Endothelial cell of umbilical vein (primary cell): ENCODE measurements at regions not wholly inside any gene's neighbourhood (a gene's known extent, or its start where the extent isn't known, plus 50 kb on each side); places are given as distances from the start of the nearest gene placed in this dataset.

ENCODE experiments used
- BruUV-seq: library from RNA; stranded (reverse); fragments of 400-500 nt; replicated peaks from 2 replicates; lab custom pipeline; 2021; lab: Mats Ljungman, UMichigan
- CTCF ChIA-PET: fragments of 300-600, 350-600 bp; sonication (Branson Sonifier 250); formaldehyde crosslinking; loops from one replicate; lab custom pipeline; 2021; ENCODE audit warnings: antibody characterized with exemption, inconsistent platforms; lab: Charles Lee
- POLR2A ChIA-PET: fragments of 300-600, 350-600 bp; sonication (Branson Sonifier 250); formaldehyde crosslinking; loops from one replicate; lab custom pipeline; 2021; ENCODE audit warnings: antibody characterized with exemption, inconsistent platforms; lab: Charles Lee
- DNase-seq: peaks from one replicate; pipeline ENCODE4 v3.0.0-alpha.2; 2011; ENCODE audit warnings: low read depth, low spot score
- FAIRE-seq: peaks from 2 replicates; lab custom pipeline; 2011; peaks lifted over from hg19 to GRCh38; lab: Jason Lieb, UNC
- H2AFZ ChIP-seq: 2 replicates; pipeline ENCODE4 v1.6.0; 2012; ENCODE audit warnings: low read depth, low read length, control low read depth, inconsistent platforms
- H3K27ac ChIP-seq: 2 replicates; pipeline ENCODE4 v1.5.1; 2011; ENCODE audit warnings: low read depth, mild to moderate bottlenecking, control low read depth, low read length, moderate library complexity; ENCODE audit not compliant: insufficient read depth
- H3K27me3 ChIP-seq, 2 experiments: 2 replicates each; pipeline versions ENCODE4 v1.6.0 to v1.6.1; 2011; ENCODE audit warnings: low read length in 2 of 2, mixed read lengths in 1 of 2; ENCODE audit not compliant: control insufficient read depth in 2 of 2, insufficient read depth in 2 of 2
- H3K36me3 ChIP-seq, 2 experiments: 2 replicates in 1 of 2; 3 replicates in 1 of 2; pipeline ENCODE4 v1.5.1; 2011; ENCODE audit warnings: low read length in 2 of 2, mild to moderate bottlenecking in 1 of 2, moderate library complexity in 1 of 2; ENCODE audit not compliant: control insufficient read depth in 2 of 2, insufficient read depth in 2 of 2; ENCODE audit errors: extremely low read depth in 1 of 2
- H3K4me1 ChIP-seq: 3 replicates; pipeline ENCODE4 v1.5.1; 2011; ENCODE audit warnings: mild to moderate bottlenecking, low read length; ENCODE audit not compliant: control insufficient read depth, insufficient read depth; ENCODE audit errors: extremely low read depth
- H3K4me2 ChIP-seq: 2 replicates; pipeline ENCODE4 v1.6.1; 2011; ENCODE audit warnings: low read length, control low read depth, mixed read lengths; ENCODE audit not compliant: insufficient read depth
- H3K4me3 ChIP-seq, 3 experiments: fragments of 200-600 bp in 1 of 3; sonication (generic), shearing (Covaris generic) in 1 of 3; replicated peaks in 1 of 3; 2 replicates each; pipeline ENCODE4 v1.5.1; 2011 to 2016; ENCODE audit warnings: control low read depth in 3 of 3, low read length in 3 of 3, mild to moderate bottlenecking in 2 of 3, inconsistent platforms in 1 of 3, low read depth in 1 of 3, moderate library complexity in 1 of 3; ENCODE audit not compliant: insufficient read depth in 1 of 3
- H3K79me2 ChIP-seq: 2 replicates; pipeline ENCODE4 v1.6.0; 2012; ENCODE audit warnings: low read length, inconsistent platforms; ENCODE audit not compliant: control insufficient read depth, insufficient read depth
- H3K9ac ChIP-seq: replicated peaks from 2 replicates; pipeline ENCODE3; 2011; ENCODE audit warnings: low read length, control low read depth; ENCODE audit not compliant: insufficient read depth; ENCODE audit errors: extremely low read depth
- H3K9me1 ChIP-seq: replicated peaks from 3 replicates; pipeline ENCODE4 v1.6.0; 2011; ENCODE audit warnings: mild to moderate bottlenecking, low read length; ENCODE audit not compliant: control insufficient read depth, insufficient read depth; ENCODE audit errors: extremely low read depth
- H3K9me3 ChIP-seq: replicated peaks from 2 replicates; pipeline ENCODE4 v1.5.1; 2012; ENCODE audit warnings: low read length, inconsistent platforms; ENCODE audit not compliant: control insufficient read depth, insufficient read depth
- H4K20me1 ChIP-seq: replicated peaks from 2 replicates; pipeline ENCODE3; 2011; ENCODE audit warnings: mild to moderate bottlenecking, low read length; ENCODE audit not compliant: control insufficient read depth, insufficient read depth; ENCODE audit errors: extremely low read depth
- CTCF ChIP-seq, 2 donors: IDR thresholded peaks; 1 replicate in 1 of 2; 2 replicates in 1 of 2; pipeline ENCODE4 v1.5.1; 2011; ENCODE audit warnings: low read length in 2 of 2, mild to moderate bottlenecking in 2 of 2, moderate library complexity in 2 of 2, control low read depth in 1 of 2, inconsistent platforms in 1 of 2, low read depth in 1 of 2; ENCODE audit not compliant: insufficient read depth in 1 of 2; ENCODE audit errors: extremely low read depth in 1 of 2
- EZH2 ChIP-seq: IDR thresholded peaks from 2 replicates; pipeline ENCODE4 v1.6.1; 2012; ENCODE audit warnings: borderline replicate concordance, low read depth, mild to moderate bottlenecking, moderate library complexity, low read length, inconsistent platforms; ENCODE audit not compliant: severe bottlenecking
- FOS ChIP-seq: IDR thresholded peaks from 2 replicates; pipeline ENCODE4 v1.6.1; 2011; ENCODE audit warnings: mild to moderate bottlenecking, low read length, moderate library complexity, borderline replicate concordance; ENCODE audit not compliant: insufficient read depth
- GATA2 ChIP-seq: IDR thresholded peaks from 2 replicates; pipeline ENCODE4 v1.7.0; 2011; ENCODE audit warnings: low read depth, mild to moderate bottlenecking, moderate library complexity, mixed read lengths, low read length; ENCODE audit not compliant: insufficient read length, insufficient read depth
- JUN ChIP-seq: IDR thresholded peaks from 2 replicates; pipeline ENCODE4 v1.6.1; 2011; ENCODE audit warnings: borderline replicate concordance, low read depth; ENCODE audit not compliant: insufficient read length, insufficient read depth
- MAX ChIP-seq: IDR thresholded peaks from 2 replicates; pipeline ENCODE4 v1.6.1; 2011; ENCODE audit not compliant: insufficient read depth, insufficient read length
- MYC ChIP-seq: IDR thresholded peaks from one replicate; pipeline ENCODE4 v1.6.1; 2011; ENCODE audit warnings: mild to moderate bottlenecking, low read depth, low read length
- POLR2A ChIP-seq: IDR thresholded peaks from 2 replicates; pipeline ENCODE4 v1.6.1; 2012; ENCODE audit warnings: low read depth, mild to moderate bottlenecking, control low read depth, low read length
- POLR2AphosphoS5 ChIP-seq: IDR thresholded peaks from 2 replicates; pipeline ENCODE4 v1.6.1; 2012; ENCODE audit warnings: low read depth, mild to moderate bottlenecking, control low read depth, low read length, moderate library complexity; ENCODE audit not compliant: insufficient read depth
- dilution Hi-C: fragments of 300-500 bp; cut with MboI; formaldehyde crosslinking; loops from one replicate; pipeline ENCODE4 v1.15.0; 2019; ENCODE audit warnings: low sequenced_read_pairs; ENCODE audit not compliant: extremely low pct_ligation_motif_present
- intact Hi-C: fragments of 100-400 bp; cut with micrococcal nuclease; formaldehyde crosslinking; loops from one replicate; pipeline ENCODE4 v1.10.0; 2022

- POLR2A ChIA-PET: no interaction called here
- Histone ChIP-seq H3K36me3 (no peaks in the 10 kb centered on the region), H3K9ac (no peak overlapping the region), H3K27me3 (no peaks in the 10 kb centered on the region), H3K27ac (no peak overlapping the region), H3K4me3 (no peak overlapping the region), H3K9me1 (no peaks in the 10 kb centered on the region), H3K4me2 (no peak overlapping the region), H4K20me1 (no peaks in the 10 kb centered on the region), H3K4me1 (no peaks in the 10 kb centered on the region), H2AFZ (no peak overlapping the region), H3K9me3 (no peaks in the 10 kb centered on the region), H3K79me2 (no peaks in the 10 kb centered on the region)
- DNase-seq (no peak), FAIRE-seq (no peak)
- intact Hi-C loops: no loop called here
- CTCF ChIA-PET: no interaction called here
- no TSS peak for BruUV-seq
- TF ChIP-seq GATA2: no peak
- TF ChIP-seq POLR2A: no peak
- TF ChIP-seq JUN: no peak
- no peak for TF ChIP-seq POLR2AphosphoS5
- TF ChIP-seq MAX: no peak
- TF ChIP-seq CTCF (IDR thresholded peaks at IDR 0.05; ENCODE audit: extremely low read depth in 1 of 2, insufficient read depth in 1 of 2, low read depth in 1 of 2, low read length in 2 of 2): no peak
- no peak for TF ChIP-seq FOS
- no peak for TF ChIP-seq MYC
- TF ChIP-seq EZH2: no peak
- dilution Hi-C loops: no loop called here
These were observed 721.1 kb upstream of the CITED2 start for GRCh38 chr6:140095532-140095931.
